GM10248 (cell line): ENCODE measurements at regions not wholly inside any gene's neighbourhood (a gene's known extent, or its start where the extent isn't known, plus 50 kb on each side); places are given as distances from the start of the nearest gene placed in this dataset.

Experiments
- CTCF ChIA-PET: fragments of 300-600 bp; sonication (Branson Sonifier 250); formaldehyde crosslinking; extraction: SDS; loops from one replicate; lab custom pipeline; 2021; ENCODE audit warnings: antibody characterized with exemption; lab: Yijun Ruan, JAX
- POLR2A ChIA-PET: fragments of 350-650 bp; sonication (Branson Sonifier 250); formaldehyde crosslinking; extraction: SDS; loops from one replicate; lab custom pipeline; 2020; ENCODE audit warnings: antibody characterized with exemption; lab: Yijun Ruan, JAX
- DNase-seq: peaks from one replicate; pipeline ENCODE4 v3.0.0; 2012; ENCODE audit errors: extremely low spot score
- TF ChIP-seq, protein P1 (sequence below): IDR thresholded peaks from 2 replicates; pipeline ENCODE4 v1.5.1; 2012; ENCODE audit warnings: mild to moderate bottlenecking, low read depth; ENCODE audit errors: extremely low read depth, missing control alignments, control extremely low read depth

DNA sequence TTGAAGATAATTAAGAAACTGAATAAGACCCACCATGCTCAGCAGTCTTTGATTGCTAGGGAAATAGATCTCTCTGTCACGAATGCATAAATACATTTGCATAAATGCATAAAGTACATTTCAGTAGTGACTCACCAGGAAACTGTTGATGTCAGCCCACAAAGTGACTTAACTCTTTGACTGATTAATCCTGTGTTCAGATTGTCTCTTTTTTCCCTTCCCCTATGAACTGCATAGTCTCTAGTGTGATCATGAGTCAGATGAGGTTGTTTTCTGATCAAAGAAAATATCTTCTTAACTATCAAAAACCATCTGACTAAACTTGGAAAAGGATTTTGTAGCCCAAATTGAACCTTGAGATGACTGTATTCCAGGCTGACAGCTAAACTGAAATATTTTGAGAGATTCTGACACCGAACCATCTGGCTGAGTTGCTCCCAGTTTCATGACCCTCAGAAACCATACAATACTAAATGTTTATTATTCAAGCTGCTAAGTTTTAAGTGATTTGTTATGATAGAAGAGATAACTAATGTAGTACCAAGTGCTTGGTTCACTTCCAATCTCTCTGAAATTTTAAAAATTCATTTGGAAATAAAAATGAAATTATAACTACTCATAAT is 1381.5 kb upstream of the AGA start:
- POLR2A ChIA-PET: no interaction called here
- CTCF ChIA-PET: no interaction called here

DNA sequence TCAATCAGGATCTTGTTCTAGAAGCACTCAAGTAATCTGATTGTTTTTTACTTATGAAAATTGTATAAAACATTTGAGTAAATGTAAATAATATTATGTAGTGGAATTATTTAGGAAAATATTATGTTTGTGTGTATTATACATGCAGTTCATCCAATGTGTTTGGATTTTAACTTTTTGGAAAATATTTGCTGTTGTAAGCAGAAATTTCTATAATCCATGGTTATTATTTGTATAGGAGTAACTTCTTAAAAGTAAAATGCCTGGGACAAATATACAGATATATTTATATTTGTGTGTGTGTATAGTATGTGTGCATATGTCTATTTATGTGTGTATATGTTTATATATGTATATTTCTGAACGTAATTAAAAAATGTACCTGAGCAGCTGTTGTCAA is 1394.6 kb upstream of the AGA start:
- no peak for DNase-seq
- TF ChIP-seq, protein P1, sequence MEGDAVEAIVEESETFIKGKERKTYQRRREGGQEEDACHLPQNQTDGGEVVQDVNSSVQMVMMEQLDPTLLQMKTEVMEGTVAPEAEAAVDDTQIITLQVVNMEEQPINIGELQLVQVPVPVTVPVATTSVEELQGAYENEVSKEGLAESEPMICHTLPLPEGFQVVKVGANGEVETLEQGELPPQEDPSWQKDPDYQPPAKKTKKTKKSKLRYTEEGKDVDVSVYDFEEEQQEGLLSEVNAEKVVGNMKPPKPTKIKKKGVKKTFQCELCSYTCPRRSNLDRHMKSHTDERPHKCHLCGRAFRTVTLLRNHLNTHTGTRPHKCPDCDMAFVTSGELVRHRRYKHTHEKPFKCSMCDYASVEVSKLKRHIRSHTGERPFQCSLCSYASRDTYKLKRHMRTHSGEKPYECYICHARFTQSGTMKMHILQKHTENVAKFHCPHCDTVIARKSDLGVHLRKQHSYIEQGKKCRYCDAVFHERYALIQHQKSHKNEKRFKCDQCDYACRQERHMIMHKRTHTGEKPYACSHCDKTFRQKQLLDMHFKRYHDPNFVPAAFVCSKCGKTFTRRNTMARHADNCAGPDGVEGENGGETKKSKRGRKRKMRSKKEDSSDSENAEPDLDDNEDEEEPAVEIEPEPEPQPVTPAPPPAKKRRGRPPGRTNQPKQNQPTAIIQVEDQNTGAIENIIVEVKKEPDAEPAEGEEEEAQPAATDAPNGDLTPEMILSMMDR: no peak
- CTCF ChIA-PET: no interaction called here

More for the DNA sequence above, 1381.5 kb upstream of the AGA start:
- TF ChIP-seq, protein P1: no peak
- no peak for DNase-seq

GRCh38 chr4:178838776-178839175 is 1396.5 kb upstream of the AGA start:
- ChIA-PET CTCF (no interaction called here), POLR2A (no interaction called here)
- TF ChIP-seq, protein P1: no peak
- no peak for DNase-seq

More for the DNA sequence above, 1394.6 kb upstream of the AGA start:
- POLR2A ChIA-PET: no interaction called here

DNA sequence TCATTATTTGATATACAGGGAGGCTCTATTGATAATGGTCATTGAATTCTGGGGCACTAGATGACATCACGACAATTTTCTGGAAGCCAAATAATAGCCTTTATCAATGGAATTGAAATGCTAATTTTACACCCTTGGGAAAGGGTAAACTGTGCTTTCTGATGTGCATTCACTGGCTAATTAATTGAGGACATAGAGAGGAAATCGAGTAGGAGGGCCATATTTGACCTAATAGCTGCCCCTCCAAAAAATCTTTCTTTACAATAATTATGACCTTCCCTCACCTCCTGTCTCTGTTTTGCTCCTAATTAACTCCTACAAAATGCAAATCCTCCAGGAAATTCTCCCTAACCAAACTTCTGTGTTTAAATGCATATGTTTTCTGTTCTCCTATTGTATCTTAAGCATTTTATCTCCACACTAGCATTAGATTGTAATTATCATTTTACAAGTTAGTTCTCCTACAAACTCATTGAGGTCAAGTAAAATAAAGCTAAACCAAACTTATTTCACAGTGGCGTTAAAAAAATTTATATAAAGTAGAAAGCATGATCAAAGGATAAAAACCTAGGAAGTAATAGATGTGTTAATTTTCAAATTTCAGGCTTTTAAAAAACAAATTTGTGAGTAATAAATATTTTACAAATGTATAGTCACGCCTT is 1414.0 kb upstream of the AGA start:
- TF ChIP-seq, protein P1: no peak
- ChIA-PET CTCF (no interaction called here), POLR2A (no interaction called here)
- no peak for DNase-seq

DNA sequence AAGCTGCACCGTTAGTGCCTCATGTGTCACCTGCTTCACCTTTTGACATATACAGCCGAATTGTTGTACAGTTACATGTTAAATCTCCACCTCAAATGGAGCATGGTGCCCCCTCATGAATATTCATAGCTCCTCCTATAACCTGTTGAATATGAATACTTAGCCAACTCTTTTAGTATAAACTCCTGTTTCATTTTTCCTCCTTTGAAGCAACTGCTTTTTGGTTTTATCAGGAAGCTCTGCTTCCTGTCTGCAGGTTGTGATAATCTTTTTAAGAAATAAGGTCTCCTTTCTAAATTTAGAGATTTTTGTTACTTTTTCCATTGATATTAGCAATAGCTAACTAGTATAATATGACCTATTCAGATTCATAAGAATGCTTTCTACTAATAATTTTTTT is 1429.2 kb upstream of the AGA start:
- TF ChIP-seq, protein P1: no peak
- no peak for DNase-seq
- ChIA-PET CTCF (no interaction called here), POLR2A (no interaction called here)

- ChIA-PET CTCF (no interaction called here), POLR2A (no interaction called here)
- TF ChIP-seq, protein P1: no peak
- DNase-seq: no peak
Measured at GRCh38 chr4:178881937-178882336, 1439.7 kb upstream of the AGA start.
